ENCODE measurements at regions not wholly inside any gene's neighbourhood (a gene's known extent, or its start where the extent isn't known, plus 50 kb on each side); places are given as distances from the start of the nearest gene placed in this dataset.
"Not testable (repeated sequence)": the region's sequence is repeated elsewhere in the genome, so short reads cannot be mapped to it uniquely, and the experiment has no call there.

- no peak for DNase-seq
Measured at GRCh38 chr10:78212060-78212785, 178.6 kb downstream of the RPS24 start.

DNA sequence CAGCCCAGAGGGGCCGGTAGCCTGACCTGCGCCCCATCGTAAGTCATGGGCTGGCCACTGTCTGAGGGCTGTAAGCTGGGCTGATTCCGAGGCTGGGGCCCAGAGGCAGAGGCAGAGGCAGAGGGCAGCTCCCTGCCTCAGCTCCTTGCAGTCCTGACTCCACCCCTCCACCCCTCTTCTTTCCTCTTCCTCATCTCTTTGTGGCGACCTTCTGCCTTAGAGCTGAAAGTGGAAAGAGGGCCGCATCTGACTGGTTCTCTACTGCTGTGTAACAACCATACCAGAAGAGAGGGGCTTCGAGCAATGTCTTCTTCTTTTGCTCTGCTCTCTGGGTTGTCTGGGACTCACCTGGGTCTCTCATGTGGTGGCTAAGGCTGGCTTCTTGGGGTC is 179.1 kb downstream of the RPS24 start:
- no peak for DNase-seq

GRCh38 chr10:78214955-78215354 is 181.3 kb downstream of the RPS24 start:
- no peak for DNase-seq

- peak; percentile 9 to 18 for DNase-seq
Measured at GRCh38 chr10:78215645-78216044, 182.0 kb downstream of the RPS24 start.

GRCh38 chr10:78217336-78217735 is 183.7 kb downstream of the RPS24 start:
- DNase-seq: no peak

DNA sequence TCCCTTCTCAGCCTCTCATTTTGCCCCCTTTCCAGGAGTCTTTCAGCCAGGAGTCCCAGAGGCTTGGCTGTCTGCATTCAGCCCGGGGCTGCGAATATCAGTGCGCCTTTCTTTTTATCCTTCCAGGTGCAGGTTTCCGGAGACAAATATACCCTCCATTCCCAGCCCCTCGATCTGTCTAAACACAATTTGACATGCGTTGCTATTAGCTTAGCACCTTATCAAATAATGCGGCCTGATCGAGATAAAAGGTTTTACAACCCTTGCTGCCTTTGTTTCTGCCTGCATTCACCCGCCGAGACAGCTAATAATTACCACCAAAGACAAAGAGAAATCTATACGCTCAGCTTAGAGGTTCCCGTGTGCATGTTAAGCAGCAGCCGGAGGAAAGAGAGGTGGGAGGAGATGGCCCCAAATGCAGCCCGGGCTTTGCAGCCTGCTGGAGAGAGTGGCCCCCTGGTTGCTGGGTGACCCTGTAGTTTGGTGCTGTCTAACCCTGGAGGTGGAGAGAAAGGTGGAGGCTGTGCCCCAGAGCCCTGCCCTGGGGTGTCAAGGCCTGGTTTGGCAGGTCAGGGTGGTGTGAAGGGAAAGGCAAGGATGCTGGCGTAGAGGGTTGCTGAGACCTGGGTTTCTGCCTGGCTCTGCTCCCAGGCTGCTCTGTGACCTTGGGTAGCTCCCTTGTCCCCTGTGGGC is 185.3 kb downstream of the RPS24 start:
- DNase-seq: no peak

- not testable (repeated sequence) for DNase-seq
Measured at GRCh38 chr10:78219568-78219967, 185.9 kb downstream of the RPS24 start.

- DNase-seq: no peak
Measured at GRCh38 chr10:78220781-78221180, 187.1 kb downstream of the RPS24 start.

GRCh38 chr10:78222096-78222790 is 188.6 kb downstream of the RPS24 start:
- DNase-seq: no peak

- no peak for DNase-seq
Measured at GRCh38 chr10:78223088-78223487, 189.4 kb downstream of the RPS24 start.

GRCh38 chr10:78224602-78225001 is 190.9 kb downstream of the RPS24 start:
- no peak for DNase-seq

DNA sequence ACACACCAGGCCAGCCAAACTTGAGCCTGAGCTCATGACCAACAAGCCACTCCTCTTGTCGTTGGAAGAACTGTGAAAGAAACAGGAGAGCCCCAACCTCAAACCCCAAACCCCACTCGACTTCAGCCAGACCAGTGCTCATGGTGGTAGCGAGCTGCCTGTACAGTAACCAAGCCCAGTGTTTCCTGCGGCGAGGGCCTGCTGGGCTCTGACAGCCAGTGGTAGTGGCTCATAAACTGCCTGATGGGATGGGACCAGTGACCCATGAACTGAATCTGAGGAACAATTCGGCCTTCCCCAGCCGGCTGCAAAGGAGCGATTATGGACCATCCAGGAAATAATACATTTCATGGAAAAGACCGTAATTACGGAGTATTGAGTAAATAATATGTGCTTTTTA is 191.9 kb downstream of the RPS24 start:
- DNase-seq: no peak

DNA sequence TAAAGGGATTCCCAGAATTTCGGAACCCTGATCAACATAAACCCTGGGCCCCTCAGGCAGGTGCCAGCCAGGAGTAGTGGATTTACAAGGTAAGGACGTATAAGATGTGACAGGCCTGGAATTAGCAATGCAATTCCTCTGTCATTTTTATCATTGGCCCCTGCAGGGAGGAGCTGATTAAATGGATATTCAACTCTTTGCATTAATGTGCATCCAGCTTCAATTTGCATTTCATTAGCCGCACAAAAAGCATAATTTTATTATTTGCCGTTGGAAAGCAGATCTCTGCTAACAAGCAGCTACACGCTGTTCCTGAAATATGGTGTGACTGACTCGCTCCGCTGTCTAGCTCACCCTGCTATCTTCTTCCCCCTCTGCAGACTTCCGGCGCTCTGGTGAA is 195.8 kb downstream of the RPS24 start:
- DNase-seq: no peak

DNA sequence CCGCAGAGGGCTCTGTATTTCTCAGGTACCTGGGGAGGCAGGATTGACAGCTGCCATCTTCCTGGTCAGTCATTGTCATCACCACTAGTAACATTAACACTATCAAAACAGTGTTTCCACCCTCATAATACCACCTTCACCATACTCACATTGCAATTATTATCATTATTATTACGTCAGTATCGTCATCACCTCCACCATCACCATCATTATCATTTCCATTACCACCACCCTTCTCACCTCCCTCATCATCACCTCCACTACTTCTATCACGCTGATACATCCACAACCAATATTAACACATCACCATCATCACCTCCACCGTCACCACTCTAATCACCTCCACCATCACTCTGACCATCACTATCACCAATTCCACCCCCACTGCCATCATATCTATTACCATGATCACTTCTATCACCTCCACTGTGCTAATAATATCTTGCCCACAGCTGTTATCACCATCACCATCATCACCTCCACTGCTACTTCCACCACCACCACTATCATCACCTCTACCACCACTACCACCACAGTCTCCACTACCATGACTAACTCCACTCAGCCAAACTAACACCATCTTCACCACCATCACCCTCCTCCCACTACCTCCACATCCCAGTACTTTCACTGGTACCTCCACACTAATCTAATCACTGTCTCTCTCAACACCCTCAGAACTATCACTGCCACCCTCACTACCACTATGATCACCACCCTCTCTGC is 196.4 kb downstream of the RPS24 start:
- DNase-seq: no peak

DNA sequence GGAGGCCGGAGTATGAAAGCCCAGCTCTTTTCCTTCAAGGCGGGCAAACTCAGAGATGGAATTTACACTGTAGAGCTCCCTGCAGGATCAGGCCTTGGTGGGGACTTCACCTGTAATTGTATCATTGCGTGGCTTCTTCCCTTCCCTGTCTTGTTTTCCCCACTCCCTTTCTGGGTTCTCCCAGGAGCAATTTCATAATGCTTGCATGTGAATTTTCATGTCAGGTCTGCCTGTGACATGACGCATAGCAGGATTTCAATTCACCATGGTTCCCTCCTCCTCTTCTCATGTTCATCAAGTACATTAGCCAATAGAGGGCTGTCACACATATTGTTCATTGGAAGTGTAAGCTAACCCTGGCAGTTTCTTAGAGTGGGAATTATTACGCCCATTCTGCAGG is 197.7 kb downstream of the RPS24 start:
- no peak for DNase-seq

GRCh38 chr10:78231939-78232338 is 198.3 kb downstream of the RPS24 start:
- no peak for DNase-seq

DNA sequence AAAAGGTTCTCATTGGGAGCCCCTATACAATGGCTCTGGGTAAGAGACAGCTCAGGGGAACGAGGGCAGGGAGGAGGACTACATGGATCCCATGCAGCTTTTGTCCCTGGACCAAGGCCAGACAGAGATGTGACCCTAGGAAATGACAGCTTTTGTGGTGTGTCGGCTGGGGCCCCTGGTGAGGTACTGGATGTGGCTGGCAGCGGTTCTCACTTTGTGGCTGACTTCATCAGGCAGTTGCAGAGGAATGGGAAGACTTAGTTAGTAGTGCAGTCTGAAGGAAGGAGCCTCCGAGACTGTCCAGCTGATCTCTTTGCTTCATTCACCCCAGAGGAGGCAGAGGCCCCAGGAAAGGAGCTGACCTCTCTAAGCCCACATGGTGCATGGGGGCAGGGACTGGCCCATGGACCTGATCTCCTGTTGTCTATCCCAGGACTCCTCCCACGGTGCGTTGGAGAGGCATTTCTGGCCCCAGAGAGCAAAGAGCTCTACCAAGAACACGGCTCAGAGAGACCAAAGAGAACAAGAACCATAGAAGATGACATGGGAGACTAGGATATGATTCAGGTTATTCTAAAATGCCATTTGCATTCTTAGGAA is 202.9 kb downstream of the RPS24 start:
- DNase-seq: no peak

DNA sequence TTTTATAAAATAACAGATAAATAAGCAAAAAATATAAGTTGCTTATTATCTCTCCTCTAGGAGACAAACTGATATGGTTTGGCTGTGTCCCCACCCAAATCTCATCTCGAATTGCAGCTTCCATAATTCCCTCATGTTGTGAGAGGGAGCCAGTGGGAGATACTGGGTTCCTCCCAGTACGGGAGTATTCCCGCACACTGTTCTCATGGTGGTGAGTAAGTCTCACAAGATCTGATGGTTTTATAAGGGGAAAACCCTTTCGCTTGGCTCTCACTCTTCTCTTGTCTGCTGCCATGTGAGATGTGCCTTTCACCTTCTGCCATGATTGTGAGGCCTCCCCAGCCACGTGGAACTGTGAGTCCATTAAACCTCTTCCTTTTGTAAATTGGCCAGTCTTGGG is 204.3 kb downstream of the RPS24 start:
- DNase-seq: not testable (repeated sequence)

GRCh38 chr10:78247266-78247665 is 213.6 kb downstream of the RPS24 start:
- DNase-seq: no peak

DNA sequence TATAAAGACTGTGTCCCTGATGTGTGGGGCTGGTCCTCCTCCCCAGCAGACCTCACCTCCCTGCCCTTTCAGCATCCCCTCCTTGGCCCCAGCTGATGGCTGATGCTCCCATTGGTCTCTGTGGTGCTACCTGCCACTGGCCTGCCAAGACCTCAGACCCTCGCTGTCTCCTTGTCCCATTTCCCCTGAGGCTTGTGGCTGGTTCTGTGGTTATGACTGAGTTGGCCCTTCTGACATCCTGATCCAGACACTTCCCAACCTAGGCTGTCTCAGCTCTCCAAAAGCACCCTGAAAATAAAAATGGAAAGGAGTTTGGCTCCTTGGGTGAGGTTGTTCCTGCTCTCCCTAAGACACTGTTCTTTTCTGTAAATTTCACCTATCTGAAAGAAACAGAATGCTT is 214.2 kb downstream of the RPS24 start:
- no peak for DNase-seq

DNA sequence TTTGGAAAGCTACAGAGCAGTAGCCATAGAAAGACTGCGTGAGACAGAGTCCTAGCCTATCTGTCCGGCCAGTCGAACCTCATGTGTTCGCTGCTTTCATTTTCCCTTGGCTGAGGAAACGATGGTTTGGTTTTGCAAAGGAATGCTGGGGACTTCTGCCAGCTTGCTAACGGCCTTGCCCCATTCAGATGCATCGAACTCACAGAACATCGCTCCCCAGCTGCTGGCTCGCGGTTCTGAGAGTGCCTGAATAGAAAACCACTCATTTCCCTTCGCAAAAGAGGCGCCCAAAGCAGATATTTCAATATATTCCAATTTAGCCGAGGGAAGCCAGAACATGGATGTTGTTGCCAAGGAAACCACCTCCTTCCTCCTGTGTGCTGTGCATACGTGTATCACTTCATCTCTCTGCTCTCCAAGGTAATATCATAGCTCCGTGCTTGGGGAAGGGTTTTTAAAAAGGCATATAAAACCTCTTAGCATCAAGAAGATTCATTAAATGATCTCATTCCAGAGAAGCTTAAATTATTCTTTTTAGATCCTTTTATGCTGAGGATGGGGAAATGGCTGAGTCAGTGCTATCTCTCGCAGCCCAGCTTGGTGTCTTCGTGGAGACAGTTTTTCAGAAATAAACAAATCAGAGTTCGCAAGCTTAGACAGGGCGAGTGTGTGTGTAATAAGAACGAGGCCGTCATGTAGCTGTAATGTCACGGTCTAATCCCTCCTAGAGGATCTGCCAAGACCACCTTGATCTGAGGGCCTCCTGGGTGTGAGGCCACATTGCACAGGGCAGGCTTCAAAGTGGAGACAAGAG is 215.2 kb downstream of the RPS24 start:
- DNase-seq: no peak

GRCh38 chr10:78249690-78250089 is 216.0 kb downstream of the RPS24 start:
- no peak for DNase-seq

All from activated CD4-positive, alpha-beta T cell treated with anti-CD3 and anti-CD28 coated beads, Interleukin-2, amount 50 U/mL, for 48 hours (primary cell).